GM21390 (cell line): ENCODE measurements at regions not wholly inside any gene's neighbourhood (a gene's known extent, or its start where the extent isn't known, plus 50 kb on each side); places are given as distances from the start of the nearest gene placed in this dataset.

Experiments
- ATAC-seq: cut with Tn5 transposase; IDR thresholded peaks from one replicate; pipeline ENCODE4 v1.9.1; 2021; ENCODE audit not compliant: unreplicated experiment

DNA sequence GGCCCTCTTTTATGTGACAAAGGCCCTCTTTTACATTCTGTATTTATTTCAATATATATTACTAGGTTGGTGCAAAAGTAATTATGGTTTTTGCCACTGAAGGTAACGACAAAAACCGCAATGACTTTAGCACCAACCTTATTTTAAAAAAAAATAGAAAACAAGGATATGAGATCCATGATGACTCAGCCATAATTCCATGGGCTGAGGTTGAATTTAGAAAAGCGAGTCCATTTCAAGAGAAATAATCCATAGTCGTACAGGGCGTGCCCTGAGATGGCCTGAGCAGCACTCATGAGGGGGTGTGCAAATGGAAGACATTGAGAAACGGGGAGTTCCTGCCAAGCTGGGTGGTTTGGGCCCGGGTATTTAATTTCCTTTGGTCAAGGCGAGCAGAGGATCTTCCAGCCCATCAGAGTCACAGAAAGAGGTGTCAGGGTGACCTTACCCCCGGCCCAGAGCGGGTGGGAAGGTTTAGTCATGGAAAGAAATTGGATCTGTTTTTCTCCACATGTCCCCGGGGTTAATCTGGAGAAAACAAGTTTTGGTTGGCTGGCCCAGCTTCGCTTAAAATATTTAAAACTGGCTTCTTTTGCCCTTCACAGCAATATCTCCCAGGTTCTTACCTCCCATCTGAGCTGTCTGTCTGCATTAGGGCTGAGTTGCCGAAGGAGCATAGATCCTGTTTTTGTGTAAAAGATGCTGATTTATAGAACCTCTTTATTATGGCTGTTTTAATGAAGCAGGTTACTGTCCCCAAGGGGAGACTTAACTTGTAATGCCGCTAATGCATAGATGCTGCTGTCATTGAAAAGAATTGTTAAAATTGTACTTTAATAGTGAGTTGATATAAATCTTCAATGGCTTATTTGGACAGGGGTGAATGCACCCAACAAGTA lies 255.6 kb downstream of the PREX1 start:
- no peak for ATAC-seq

DNA sequence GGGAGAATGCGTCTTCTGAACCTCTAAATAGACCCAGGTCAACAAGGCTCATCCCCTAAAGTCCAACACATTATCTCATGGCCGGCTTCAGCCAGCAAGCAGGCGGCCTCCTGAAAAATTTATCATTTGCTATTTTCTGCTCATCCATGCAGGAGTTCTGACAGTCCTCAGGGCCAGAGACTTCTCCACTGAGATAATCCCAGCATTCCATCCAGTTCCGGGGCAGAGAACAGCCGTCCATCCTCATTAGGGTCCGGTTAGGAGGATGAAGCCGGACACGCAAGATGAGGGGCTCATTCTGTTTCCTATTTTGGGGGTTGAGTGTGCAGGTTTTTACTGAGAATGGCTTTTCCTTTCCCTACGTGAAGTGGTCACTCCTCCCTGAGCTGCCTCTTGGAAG lies 258.1 kb downstream of the PREX1 start:
- no peak for ATAC-seq

DNA sequence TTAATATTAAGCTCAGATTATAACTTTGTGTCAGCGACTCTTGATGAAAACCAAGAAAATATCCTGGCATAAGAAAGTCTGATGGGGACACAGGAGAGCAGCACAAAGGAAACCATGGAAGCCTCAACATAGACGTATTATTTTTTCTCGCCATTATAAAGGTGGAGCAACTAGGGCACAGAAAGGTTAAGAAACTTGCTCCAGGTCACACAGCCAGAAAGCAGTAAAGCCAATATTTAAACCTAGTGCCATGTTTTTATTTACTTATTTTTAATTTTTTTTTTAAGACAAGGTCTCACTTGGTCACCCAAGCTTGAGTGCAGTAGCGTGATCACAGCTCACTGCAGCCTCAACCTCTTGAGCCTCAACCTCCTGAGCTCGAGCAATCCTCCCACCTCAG lies 259.3 kb downstream of the PREX1 start:
- no peak for ATAC-seq

DNA sequence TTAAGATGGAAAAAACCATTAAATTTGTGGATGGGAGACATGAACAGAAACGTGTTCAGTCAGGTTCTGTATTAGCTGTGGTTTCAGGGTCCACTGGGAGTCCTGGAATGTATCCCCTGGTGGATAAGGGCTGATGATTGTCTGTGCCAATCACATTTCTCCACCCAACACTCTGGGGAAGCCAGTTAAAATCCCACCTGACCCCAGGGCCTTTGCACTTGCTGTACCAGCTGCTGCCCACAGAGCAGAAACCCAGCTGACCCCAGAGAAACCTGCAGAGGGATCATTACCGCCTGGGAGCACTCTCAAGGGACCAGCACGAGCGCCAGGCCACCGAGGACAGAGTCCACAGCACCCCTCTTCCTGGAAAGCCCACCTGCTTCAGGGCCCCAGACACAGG lies 260.7 kb downstream of the PREX1 start:
- no peak for ATAC-seq

DNA sequence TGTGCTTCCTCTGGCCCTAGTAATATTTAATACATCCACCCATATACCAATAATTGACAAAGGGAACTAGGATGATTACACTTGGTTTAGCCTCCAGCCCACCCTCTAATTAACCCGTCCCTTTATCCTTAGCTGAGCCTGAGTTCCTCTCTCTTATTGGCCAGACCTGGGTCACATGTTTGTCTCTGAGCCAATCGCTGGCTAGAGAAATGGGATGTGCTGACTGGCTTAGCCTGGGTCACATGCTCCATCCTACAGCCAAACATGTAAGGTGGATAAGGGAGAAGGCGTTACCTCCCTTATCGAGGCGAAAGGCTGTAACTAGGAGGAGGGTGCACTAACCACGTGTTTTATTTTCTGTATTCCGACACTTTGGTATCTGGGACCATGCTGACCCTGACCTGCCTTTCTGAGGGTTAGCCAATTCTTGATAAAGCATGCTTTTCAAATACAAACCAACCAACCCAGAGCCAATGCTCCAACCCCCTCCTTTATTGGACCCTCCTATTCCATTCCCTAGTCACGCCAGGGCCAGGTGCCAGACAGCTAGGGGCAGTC lies 262.7 kb downstream of the PREX1 start:
- ATAC-seq: no peak

DNA sequence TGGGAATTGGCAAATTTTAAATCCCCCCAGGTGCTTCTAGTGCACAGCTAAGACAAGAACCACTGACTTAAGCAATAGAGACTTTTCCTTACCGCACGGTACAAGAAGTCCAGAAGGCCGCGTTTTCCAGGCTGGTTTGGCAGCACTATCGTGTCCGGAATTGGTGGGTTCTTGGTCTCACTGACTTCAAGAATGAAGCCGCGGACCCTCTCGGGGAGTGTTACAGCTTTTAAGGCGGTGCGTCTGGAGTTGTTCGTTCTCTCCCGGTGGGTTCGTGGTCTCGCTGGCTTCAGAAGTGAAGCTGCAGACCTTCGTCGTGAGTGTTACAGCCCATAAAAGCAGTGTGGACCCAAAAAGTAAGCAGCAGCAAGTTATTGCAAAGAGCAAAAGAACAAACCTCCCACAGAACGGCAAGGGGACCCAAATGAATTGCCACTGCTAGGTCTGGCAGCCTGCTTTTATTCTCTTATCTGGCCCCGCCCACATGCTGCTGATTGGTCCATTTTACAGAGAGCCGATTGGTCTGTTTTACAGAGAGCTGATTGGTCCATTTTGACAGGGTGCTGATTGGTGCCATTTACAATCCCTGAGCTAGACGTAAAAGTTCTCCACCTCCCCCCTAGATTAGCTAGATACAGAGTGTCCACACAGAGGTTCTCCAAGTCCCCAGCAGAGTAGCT lies 264.5 kb downstream of the PREX1 start:
- no peak for ATAC-seq

DNA sequence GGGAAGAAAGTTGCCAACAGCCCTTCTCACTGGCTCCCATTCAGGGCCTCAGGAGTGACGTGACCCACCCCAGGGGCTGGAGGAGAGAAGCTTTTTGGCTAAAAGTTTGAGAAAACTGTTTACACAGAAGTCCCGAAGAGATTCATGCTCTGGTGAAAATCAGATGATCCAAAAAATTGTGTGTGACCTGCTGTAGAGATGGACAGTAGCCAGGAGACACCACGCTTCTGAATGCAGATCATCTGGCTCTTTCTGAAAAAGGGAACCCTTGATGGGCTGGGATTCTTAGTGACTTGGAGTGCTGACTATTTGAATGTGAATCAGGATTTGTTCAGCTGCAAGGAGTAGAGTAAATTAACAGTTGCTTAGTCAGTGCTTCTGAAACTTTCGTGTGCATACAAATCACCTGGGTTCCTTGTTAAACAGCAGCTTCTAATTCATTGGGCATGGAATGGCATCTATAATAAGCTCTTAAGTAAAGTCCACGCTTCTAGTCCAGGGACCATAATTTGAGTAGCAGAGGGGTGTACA lies 265.1 kb downstream of the PREX1 start:
- ATAC-seq: no peak

DNA sequence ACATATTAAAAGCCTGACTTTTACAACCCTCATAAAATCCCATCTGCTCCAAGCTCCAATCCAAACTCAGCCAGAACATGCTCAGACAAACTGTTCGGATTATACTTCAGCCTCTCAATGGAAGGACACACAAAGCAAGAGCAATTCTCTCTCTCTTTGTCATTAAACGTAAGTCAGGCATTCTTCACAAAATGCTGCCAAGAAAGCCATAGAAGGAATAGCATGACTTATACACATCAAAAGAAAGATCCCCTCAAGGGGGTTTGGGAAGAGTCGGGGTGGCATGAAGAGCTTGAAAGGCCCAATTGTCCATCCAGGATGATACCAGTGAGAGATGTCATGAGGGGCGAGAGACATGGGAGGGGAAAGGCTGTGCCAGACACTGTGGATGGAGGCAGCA lies 268.9 kb downstream of the PREX1 start:
- no peak for ATAC-seq

DNA sequence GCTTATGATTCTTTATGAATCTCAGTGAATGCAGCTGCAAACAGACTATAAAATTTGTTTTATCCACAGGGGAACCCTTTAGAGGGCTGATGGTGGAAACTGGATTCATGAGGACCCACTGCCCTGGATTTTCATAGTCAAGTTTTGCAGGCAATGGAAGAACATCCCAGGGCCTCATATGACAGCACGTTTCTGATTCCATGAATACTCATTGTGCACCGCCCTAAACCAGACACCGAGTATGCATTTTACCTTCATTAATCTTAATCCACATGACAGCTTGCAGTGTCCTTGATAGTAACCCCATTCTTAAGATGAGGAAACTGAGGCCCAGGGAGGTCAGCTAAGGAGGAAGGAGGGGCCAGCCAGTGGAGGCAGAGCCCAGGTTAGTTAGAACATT lies 270.4 kb downstream of the PREX1 start:
- ATAC-seq: no peak

DNA sequence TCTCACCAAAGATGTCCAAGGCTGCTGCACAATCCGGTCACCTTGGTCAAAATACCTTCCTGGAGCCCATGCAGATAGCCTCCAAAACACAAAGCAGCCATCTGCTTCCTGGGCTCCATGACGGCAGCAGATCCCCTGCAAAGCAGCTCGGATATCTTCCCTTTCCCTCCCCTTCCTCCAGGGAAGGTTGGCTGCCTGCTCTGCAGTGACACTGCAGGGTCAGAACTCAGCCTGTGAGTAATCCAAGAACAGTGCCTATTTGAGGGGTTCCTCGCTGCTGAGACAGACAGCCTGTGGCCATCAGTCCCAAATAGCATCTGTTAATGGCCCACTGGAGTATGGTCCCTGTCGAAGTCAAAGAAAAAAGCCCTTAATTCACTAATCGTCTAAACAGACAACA lies 270.8 kb downstream of the PREX1 start:
- no peak for ATAC-seq

DNA sequence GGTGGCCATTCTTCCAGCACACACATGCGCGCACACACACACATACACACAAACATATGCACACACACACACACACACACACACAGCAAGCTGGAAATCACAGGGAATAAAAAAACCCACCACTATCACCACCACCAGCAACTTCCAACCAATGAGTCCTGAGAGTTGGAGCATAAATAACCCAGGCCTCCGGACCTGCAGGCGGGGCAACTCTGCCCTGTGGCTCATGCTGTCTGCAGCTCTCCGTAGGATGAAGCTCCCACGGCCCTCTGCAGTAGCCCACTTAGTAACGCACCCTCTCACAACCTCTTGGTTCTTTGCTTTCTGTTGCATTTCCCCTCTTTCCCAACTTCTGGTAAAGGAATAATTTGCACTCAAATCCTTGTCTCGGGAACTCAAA lies 275.2 kb downstream of the PREX1 start:
- no peak for ATAC-seq

DNA sequence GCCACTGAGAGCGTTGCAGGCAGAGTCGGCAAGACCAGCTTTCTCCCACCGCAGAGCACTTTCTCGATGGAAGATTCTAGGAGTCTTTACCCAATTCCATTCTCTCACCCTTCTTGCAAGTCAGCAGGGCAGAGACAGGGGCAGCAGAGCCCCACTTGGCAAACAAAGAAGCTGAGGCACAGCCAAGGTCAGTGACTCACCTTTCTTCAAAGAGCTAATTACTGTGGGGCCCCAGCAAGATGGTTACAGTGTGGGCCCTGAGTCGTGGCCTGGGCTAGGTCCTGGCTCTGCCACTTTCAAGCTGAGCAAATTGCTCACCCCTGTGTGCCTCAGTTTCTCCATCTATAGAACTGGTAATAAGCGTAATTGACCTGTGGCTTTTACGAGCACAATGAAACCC lies 277.0 kb downstream of the PREX1 start:
- ATAC-seq: no peak

DNA sequence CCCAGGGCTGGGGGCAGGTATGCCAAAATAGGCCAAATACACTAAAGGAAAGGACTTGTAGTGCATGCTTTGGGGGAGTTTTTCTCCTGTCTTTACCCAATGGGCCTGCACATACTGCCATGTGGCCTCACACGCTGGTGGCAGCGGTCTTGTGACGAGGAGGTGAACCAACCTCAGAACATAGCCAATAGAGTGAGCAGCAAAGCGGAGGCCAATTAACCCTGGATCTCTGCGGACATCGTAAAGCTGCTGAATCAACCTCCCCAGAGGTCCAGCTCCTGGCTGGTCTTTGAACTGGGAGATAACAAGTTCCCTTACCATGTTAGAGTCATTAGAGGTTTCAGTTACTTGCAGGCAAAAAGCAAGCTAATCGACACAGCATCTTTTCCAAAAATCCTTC lies 280.1 kb downstream of the PREX1 start:
- ATAC-seq: no peak

DNA sequence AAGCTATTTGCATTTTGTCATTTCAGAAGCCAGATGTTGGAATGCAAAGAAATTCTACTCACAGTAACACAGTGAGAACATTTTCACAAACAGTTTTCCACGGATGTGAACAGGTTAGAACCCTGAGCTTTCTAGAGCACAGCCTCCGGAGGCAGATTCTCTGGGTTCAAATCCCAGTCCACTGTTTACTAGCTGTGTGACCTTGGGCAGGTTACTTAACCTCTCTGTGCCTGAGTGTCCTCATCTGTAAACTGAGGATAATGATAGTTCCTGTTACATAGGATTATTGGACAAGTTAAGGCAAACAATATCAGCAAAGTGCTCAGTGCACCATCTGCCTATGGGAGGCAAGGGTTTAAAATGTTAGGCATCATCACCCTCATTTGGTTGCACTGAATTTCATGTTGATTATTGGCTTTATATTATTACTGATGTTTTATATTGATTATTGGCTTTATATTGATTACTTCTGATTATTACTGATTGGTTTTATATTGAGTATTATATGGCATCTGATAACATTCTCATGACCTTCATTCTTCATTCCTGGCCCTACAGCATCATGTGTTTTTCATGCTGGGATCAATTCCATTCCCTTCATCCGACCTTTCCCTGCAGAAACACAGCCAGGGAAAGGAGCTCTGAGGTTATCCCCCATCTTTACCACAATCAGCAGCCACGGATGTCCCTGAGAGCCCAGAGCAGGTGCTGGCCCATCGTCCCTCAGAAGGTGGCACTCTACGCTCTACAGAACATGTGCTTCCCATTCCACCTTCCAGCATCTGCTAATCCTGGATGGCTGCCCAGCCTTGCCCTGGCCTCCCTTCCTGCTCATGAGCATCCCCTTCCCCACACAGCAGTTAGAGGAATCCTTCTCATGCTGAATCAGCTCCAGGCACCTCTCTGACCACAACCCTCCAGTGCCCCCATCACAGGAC lies 283.1 kb downstream of the PREX1 start:
- no peak for ATAC-seq

DNA sequence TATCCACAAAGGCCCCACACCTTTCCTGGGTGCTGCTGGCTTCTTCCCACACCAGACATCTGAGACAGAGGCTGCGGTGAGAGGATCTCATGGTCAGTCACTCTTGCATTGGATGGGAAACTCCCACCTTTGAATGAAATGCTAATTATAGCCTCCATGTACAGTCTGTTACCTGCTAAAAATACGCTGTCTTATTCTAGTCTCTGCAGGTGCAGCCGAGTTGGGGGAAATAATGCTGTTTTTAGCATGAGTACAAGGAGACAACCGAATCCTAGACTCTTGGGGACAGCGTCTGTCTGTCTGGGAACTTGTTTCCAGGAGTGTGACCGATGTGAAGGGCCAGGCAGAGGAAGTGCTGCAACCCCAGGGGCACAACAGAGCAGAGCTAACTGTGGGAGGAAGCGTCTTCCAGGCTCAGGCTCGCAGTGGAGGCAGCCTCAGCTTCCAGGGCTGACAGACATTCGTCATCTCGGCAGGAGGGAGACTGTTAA lies 286.2 kb downstream of the PREX1 start:
- peak; percentile 72 for ATAC-seq

DNA sequence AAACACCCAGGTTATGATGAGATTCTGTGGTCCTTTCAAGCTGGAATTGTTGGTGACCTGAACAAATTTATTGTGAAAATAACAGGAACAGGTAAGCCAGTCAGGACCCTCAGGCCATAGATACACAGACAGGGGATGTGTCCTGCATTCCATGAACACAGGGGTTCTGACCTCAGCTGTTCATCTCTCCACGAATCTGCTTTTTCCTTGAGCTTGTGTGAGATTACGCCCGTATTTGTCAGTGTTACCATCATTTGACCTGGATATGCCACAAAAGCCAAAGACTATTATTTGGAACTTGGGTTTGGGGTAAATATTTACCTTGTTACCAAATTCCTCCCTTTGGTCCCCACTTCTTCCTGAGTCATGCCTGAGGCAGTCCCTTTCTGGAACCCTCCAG lies 288.9 kb downstream of the PREX1 start:
- ATAC-seq: no peak

DNA sequence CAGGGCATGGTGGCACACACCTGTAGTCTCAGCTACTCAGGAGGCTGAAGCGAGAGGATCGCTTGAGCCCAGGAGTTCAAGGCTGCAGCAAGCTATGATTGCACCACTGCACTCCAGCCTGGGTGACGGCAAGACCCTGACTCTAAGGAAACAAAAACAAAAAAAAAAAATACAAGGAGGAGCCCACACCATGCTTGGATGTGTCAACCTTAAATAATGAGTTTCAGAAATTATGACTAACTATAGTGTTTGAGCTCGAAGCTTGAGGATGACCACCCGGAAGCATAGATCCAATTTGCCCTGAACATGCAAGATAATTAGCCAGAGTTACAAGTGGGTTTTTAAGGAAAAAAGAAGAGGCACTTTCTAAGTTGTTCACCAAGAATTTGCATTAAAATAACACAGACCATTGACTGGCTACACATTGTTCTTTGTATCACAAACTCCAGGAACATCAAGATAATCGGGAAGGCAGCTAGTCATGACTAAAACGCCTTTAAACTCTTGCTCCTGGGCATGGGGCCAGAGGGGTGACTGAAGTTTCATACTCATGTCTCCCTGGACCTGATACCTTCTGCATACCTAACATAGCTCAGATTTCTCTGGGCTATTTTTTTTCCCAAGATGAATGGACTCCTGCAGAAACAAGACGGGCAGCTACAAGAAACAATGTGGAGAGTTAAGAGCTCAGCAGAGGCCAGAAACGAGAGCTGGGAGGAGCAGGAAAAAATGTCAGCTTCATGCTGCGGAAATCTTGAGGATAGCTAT lies 289.6 kb downstream of the PREX1 start:
- ATAC-seq: no peak

DNA sequence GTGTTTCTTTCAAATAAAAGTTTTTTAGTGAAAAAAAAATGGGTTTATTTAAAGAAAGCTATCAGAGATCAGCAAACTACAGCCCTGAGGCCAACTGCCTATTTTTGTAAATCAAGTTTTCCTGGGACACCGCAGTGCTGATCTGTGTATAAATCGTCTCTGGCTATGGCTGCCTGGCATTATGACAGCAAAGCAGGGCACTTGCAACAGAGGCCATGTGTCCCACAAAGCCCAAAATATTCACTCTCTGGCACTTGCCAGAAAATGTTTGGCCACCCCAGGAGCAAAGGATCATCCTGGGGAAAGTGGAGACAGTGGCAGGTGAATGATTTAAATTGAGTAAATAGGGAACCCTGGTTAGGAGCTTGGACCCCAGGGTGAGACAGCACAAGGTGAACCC lies 291.6 kb downstream of the PREX1 start:
- ATAC-seq: no peak

DNA sequence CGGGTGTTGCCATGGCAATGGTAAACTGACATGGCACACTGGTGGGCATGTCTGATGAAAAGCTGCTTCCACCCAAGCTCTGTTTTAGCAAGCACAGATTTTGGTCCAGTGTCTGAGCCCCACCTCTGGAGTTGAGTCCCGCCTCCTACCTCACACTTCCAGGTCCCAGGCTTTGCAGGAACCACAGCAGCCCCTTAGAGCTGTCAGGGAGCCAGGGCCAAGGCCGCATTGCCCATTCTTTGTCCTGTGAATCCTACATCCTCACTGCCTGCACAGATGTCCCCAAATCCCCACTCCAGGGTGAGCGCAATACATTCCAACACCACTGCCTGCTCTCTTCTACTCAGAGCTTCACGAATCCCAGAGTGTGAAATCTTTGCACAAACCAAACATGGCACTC lies 292.2 kb downstream of the PREX1 start:
- no peak for ATAC-seq

DNA sequence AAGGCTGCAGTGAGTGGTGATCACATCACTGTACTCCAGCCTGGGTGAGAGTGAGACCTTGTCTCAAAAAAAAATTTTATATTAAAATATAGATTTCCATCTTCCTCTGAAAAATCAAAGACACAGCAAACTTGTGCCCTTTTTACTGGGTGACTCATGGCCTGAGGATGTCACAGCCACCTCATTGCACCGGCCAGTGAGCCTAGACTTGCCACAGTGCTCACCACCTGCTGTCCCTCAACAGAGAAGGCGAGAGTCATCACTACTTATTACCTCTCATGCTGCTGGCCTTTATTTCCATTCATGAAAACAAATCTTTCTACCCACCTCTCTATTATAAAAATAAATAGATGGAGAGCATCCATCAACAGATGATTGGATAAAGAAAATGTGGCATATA lies 295.8 kb downstream of the PREX1 start:
- ATAC-seq: no peak
